Activated CD4-positive, alpha-beta T cell treated with anti-CD3 and anti-CD28 coated beads, Interleukin-10, Interleukin-2, amounts not matched to agents 100 ng/mL and 50 ng/mL, durations not matched to agents 16 hours and 8 hours (primary cell): ENCODE measurements at regions not wholly inside any gene's neighbourhood (a gene's known extent, or its start where the extent isn't known, plus 50 kb on each side); places are given as distances from the start of the nearest gene placed in this dataset.

Experiments
- DNase-seq: peaks from one replicate; pipeline ENCODE4 v3.0.0-alpha.2; 2020

DNA sequence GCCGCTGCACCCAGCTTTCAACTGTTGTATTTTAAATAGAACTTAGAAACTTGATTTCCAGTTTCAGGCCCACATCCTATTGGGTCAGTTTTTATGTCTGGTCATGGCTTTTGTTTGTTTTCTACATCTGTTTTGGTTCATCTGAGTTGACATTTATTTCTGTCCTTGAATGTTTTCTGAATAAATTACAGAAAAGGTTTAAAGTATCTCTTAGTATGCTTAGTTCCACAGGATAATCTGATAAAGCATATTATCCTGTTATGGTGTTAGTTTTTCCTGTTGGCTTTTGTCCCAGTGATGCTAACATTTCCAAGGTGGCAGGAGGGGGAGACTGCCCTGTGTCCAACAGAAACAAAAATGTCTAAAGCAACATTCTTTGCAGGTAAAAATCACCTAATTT is 733.2 kb downstream of the INHBA start:
- no peak for DNase-seq

DNA sequence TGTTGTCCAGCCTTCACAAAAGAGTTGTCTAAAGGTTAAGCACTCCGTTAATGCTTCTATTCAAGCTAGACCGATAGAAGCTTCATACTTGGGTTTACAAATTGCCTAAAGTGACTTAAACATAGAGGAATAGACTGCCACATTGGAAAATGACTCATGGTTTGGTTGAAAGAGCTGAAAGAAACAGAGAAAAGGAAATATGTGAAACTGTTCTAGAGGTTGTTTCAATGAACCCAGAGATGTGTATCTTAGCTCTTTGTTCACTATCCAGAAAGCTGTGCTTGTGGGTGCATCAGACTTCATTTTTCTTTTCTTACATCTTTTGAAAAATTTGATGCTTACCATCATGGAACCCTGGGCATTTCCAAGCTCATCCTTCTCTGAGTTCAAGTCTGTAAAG is 736.2 kb downstream of the INHBA start:
- DNase-seq, result no peak

DNA sequence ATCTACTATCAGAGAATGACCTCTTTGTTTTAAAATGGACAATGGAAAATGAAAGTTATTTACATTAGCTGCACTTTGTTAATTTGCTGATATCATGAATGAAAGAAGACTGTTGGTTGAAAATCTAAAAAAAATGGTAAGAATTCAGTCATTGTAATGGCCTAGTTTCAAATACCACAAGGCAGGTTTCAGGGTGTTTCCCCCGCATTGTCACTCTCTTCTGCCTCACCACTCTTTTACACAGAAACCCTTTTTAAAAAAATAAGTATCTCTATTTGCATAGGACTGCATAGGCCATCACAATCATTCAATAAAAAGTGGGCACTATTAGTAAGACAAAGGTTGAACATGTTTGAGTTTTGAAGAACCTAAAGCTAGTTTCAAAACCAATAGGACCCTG is 737.1 kb downstream of the INHBA start:
- DNase-seq, result no peak

DNA sequence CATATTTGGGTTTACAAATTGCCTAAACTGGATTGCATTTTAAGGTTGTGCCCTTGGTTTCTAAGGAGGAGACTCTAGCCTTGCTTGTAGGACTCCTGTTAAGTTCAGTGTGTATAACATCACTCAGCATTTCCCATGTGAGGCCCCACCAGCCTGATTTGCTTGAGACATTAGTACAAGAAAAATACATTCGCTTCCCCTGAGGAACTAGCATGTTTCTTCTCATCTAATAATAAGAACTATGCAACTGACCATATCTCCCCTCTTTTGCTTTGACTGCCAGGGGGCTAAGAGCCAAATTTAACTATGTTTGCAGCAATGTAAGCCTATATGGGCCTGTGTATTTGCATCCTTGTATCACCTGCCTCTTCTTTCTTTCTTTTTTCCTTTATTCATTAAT is 737.9 kb downstream of the INHBA start:
- DNase-seq, result no peak

DNA sequence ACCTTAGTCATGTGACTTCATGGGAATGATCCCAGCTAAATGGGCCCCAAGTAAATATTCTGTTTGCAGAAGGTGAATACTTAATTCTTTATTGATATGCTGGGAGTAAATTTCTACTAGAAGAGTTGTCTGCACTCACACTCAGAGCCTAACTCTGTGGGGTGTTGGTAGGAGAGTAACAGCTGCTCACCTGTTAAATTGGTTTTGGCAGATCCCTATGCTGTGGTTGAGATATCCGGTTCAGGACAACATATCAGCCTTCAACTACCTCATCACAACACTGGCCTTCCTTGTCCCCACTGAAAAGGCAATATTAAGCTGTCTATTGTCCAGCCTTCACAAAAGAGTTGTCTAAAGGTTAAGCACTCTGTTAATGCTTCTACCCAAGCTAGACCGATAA is 738.3 kb downstream of the INHBA start:
- no peak for DNase-seq

DNA sequence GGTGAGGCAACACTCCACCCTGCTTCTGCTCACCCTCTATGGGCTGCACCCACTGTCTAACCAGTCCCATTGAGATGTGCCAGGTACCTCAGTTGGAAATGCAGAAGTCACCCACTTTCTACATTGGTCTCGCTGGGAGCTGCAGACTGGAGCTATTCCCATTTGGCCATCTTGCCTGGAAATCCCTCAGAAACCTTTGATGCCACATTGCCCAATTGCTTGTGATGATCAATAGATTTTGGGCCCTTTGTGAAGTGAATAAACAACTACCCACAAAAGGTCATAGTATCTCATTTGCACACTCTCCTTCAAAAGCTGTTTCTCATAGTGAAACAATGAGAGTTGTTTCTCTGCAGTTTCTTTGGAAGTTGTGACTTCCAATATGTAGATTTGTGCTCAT is 742.9 kb downstream of the INHBA start:
- no peak for DNase-seq

DNA sequence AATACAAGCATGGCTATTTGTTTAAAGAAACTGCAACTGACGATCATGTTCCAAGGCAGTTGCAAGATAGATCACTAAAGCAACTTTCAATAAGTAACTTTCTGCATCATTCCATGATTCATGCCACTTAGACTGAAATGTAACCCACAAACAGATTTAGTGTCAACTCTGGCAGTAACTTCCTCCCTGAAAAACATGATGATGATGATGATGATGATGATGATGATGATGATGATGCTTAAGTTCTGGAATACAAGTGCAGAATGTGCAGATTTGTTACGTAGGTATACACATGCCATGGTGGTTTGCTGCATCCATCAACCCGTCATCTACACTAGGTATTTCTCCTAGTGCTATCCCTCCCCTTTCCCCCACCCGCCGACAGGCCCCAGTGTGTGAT is 754.7 kb downstream of the INHBA start:
- no peak for DNase-seq

DNA sequence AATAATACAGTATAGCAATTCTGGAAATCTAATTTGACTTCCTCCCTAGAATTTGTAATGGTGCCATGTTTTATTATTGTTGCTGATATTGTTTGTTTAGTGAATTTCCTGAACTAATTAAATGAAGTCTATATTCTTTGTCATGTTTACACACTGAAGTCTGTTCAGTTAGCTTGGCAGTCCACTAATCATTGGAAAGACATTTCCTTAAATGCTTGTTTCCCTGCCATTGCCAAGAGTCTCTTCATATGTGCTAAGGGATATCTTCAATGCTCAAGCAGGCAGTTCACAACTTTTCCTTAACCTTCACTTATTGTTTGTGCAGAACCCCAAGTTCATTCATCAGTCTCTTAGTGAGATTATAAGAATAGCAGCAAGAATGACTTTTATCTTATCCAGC is 755.3 kb downstream of the INHBA start:
- DNase-seq, result no peak

DNA sequence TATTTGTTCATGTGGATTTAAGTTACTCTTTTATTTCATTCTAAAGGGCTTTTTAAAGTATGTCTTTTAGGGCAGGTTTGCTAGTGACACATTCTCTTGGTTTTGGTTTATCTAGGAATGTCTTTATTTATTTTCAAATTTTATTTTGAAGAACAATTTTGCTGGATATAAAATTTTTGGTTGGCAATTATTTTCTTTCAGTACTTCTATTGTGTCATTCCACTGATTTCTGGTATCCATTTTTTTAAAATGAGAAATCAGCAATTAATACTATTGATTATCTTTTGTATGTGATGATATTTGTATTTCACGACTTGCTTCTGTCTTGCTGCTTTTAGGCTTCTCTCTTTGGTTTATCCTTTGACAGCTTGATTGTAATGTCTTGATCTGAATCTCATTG is 756.3 kb downstream of the INHBA start:
- no peak for DNase-seq

DNA sequence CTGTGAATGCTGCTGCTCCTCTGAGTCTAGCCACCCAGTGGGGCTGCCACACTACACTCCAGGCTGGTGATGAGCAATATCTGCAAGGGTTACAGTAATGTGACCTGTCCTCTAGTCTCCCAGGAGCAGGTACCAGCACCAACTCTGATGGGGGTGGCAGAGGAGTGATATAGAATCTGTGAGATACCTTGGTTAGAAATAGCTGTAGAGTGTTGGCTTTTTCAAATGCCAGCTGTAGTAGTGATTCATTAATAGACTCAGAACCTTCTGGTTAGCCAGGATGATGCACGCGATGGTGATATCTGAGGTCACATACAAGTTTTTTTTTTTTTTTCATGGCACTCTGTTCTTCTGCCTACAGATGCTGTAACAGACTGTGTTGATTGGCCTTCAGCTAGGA is 757.1 kb downstream of the INHBA start:
- DNase-seq, result no peak

DNA sequence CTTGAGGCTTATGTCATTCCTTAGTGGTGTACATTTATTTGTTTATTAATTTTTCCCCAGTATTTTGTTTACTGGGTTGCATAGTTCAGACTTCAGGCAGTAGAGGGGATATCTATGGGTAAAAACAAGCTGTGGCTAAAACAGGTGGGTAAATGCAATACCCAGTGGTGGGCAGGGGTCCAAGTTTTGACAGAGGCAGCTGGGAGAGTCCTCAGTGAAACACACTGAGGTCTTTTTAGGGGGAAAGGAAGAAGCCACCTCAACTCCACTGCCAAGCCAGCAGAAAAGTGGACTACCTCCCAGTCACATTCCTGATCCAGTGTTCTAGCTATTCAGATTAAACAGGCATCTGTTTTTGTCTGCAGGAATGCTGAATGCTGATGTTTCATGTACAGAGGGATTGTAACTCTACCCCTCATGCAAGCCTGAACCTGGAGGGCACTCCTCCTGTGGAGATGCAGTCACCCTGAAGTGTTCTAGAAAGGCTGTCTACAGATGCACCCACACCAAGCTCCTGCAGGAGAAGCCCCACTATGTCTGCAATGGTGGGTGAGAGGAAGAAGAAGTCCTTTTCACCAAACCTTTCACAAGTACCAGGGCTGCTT is 757.8 kb downstream of the INHBA start:
- DNase-seq, result no peak

DNA sequence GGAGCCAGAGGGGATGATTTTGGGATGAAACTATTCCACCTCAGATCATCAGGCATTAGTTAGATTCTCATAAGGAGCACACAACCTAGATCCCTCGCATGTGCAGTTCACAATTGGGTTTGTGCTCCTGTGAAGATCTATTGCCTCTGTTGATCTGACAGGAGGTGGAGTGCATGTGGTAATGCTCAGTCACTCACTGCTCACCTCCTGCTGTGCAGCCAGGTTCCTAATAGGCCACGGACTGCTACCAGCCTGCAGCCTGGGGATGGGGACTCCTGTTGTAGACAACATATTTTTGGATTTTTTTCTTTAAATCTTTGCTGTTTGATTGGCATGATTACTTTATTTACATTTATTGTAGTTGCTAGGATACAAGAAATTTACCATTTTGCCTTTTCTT is 765.0 kb downstream of the INHBA start:
- DNase-seq, result no peak

DNA sequence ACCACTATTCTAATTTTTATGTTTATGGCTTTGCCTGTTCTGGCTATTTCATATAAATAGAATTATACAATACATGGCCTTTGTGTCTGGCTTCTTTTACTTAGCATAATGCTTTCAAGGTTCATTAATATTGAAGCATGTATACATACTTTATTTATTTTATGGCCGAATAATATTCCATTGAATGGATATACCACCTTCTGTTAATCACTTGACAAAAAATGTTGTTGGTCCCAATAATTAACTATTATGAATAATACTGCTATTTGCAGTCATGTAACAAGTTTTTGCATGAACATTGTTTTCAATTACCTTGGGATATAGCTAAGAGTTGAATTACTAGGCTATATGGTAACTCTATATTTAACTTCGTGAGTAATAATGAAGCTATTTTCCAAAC is 767.5 kb downstream of the INHBA start:
- no peak for DNase-seq

DNA sequence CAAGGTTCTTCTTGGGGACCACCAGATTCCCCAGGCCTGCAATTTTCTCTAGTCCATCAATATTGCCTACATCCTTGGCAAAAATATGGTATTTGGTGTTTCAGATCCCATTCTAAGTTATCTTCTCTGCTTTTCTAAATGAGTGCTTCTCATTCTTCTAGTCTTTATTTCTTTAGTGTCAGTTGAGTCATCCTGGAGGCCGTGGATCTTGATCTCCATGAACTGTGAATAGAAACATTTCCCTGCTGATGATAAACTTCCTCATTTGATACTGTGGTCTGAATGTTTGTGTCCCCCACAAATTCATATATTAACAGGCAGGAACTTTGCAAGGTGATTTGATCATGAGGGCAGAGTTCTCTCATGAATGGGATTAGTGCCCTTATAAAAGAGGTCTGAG is 779.3 kb downstream of the INHBA start:
- no peak for DNase-seq

DNA sequence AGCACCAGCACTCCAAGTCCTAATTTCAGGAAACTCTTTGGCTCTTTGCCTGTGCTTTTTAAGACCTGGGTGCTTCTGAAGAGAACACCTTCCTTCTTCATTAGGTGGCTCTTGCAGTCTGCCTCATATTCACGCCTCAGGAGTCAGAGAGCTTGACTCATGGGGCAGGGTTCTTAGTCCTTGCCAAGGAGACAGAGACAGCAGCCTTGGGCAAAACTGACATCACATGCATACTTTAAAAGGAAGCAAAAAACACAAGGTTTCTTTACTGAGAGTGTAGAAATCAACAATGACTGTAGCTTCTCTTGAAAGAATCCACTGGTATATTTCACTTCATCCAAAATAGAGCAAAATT is 780.6 kb downstream of the INHBA start:
- DNase-seq, result no peak

DNA sequence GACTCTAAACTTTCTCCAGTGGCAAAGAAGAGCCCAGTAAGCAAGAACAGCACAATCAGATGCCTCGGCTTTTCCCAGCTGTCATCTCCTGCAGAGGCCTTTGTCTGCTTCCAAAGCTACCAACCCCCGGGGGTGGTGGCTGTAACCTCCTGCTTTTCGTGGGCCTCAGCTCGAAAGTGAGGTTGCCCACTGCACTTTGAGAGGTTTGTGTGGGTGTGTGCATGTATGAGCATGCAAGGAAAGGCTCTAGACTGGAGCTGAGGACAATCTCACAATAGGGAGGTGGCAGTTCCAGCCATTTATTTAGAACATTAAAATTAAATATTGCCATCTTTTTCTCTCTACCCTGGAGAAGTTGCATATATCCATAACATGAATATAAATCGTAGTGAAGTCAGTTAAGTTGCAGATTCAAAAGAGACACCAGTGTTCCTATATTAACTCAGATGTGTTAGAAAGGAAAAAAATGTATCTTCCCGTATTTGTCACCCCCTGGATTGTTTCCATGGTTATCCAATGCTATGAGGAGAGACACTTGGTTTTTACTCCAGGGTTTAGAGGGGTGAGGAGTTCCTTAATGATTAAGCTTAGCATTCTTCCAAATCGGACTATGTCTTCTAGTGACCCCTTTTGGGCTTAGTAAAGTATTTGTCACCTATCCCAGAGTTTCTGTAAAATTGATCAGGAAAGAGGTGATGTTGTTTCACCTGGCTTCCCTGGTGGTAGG is 781.1 kb downstream of the INHBA start:
- DNase-seq, result no peak

DNA sequence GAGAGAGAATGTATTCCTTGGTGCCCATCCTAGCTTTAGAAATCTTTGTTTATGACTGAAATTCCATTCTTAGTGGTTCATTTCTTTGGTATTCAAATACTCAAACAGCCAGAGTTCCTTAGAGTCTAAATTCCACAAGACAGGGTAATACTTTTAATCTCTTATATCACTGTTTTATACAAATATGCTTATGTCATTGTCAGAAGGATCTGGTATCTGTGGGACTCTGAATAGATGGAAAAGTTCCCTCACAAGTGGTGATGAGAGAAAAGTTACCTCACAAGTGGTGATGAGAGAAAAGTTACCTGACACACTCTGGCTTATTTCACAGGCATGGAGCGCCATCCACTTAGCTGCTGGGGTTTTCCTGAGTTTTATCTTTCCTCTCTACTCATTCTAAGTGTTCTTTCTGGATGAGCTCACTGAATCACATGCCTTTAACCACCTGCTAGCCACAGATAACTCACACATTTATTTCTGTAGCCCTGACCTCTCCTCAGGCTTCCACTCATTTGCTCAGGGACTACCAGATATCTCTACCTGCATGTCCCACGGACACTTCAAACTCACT is 784.0 kb downstream of the SUGCT start:
- no peak for DNase-seq

DNA sequence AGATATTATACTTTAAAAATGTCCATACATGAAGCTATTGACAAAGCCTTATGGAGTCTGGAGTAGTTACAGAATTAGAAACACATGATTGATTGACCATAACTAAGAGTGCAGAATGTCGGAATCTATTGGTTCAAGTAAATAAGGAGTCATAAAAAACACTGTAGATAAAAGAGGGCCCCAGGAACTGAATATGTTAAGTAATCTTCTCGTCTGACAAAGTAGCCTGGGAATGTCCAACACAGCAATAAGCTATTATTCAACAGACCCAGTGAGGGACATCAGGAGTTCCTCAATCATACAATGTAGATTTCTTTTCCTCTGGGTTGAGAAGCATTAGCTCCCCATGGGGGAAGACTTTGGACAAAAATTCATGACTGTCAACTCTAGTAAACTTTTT is 782.0 kb downstream of the SUGCT start:
- DNase-seq, result no peak

DNA sequence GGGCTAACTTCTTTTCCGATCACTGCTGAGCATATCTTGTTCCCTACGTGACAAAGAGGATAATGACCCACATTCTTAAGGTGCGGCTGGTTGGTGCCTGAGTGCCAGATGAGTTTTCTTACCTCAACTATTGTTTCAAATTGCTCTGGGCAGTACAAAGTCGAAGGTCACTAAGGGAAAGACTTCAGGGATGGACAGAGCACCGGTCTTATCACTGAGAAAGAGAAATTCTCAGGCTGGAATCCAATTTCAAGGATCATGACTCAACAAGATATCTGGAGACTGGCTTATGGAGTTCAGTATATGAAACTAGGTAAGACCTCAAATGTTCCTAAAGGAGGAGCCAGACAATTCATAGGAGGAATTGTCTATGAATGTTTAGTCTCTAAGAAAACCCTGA is 780.3 kb downstream of the SUGCT start:
- no peak for DNase-seq
